Natural killer cell treated with Interleukin-12 subunit alpha and Interleukin-12 subunit beta and Interleukin-15 and Interleukin-18, amount 100 ng/mL, for 72 hours (primary cell): ENCODE measurements at regions not wholly inside any gene's neighbourhood (a gene's known extent, or its start where the extent isn't known, plus 50 kb on each side); places are given as distances from the start of the nearest gene placed in this dataset.

Experiments
- ATAC-seq, 2 donors: fragments of 150-1000 bp; cut with Tn5 transposase in 1 of 2; sonication (Bioruptor Pico), chemical (Tn5 transposase) in 1 of 2; 2 replicates each; pipeline ENCODE4 v1.10.0; 2021
- DNase-seq: peaks from one replicate; pipeline ENCODE4 v3.0.0; 2022; ENCODE audit warnings: low spot score
- H3K27ac Mint-ChIP-seq, 2 donors: 1 replicate in 1 of 2; 2 replicates in 1 of 2; pipeline ENCODE4 v1.8.0; 2022; ENCODE audit warnings: mixed read lengths in 2 of 2, mild to moderate bottlenecking in 1 of 2, moderate library complexity in 1 of 2
- H3K27me3 Mint-ChIP-seq, 2 donors: 1 replicate in 1 of 2; 2 replicates in 1 of 2; pipeline ENCODE4 v1.8.0; 2022; ENCODE audit warnings: mixed read lengths in 2 of 2
- H3K36me3 Mint-ChIP-seq: one replicate; pipeline ENCODE4 v1.8.0; 2022; ENCODE audit warnings: mixed read lengths
- H3K4me1 Mint-ChIP-seq, 2 donors: 1 replicate in 1 of 2; 2 replicates in 1 of 2; pipeline ENCODE4 v1.8.0; 2022; ENCODE audit warnings: low read depth in 2 of 2, mixed read lengths in 2 of 2, mild to moderate bottlenecking in 1 of 2
- H3K4me3 Mint-ChIP-seq: one replicate; pipeline ENCODE4 v1.8.0; 2022; ENCODE audit warnings: mixed read lengths
- H3K9me3 Mint-ChIP-seq: 2 replicates; pipeline ENCODE4 v1.8.0; 2022; ENCODE audit warnings: mixed read lengths

GRCh38 chr12:18145924-18146323 lies 55.9 kb upstream of the RERGL start:
- Mint-ChIP-seq H3K9me3 (no peaks in the 10 kb centered on the region), H3K36me3 (no peaks in the 10 kb centered on the region), H3K4me3 (no peak overlapping the region), H3K27me3 (no peaks in the 10 kb centered on the region), H3K4me1 (no peaks in the 10 kb centered on the region), H3K27ac (no peak overlapping the region)
- DNase-seq (no peak), ATAC-seq (no peak)

GRCh38 chr12:18141048-18141982 lies 51.3 kb upstream of the RERGL start:
- DNase-seq = no peak
- no peak overlapping the region for H3K27ac Mint-ChIP-seq
- H3K9me3 Mint-ChIP-seq = no peaks in the 10 kb centered on the region
- no peaks in the 10 kb centered on the region for H3K4me1 Mint-ChIP-seq
- ATAC-seq = no peak
- no peaks in the 10 kb centered on the region for H3K36me3 Mint-ChIP-seq
- H3K27me3 Mint-ChIP-seq = no peaks in the 10 kb centered on the region
- no peak overlapping the region for H3K4me3 Mint-ChIP-seq

GRCh38 chr12:18139989-18140596 lies 50.1 kb upstream of the RERGL start:
- H3K27me3 Mint-ChIP-seq = no peaks in the 10 kb centered on the region
- no peak overlapping the region for H3K4me3 Mint-ChIP-seq
- no peak for DNase-seq
- no peaks in the 10 kb centered on the region for H3K36me3 Mint-ChIP-seq
- ATAC-seq = no peak
- no peaks in the 10 kb centered on the region for H3K4me1 Mint-ChIP-seq
- no peaks in the 10 kb centered on the region for H3K9me3 Mint-ChIP-seq
- no peak overlapping the region for H3K27ac Mint-ChIP-seq
